ENCODE measurements at regions not wholly inside any gene's neighbourhood (a gene's known extent, or its start where the extent isn't known, plus 50 kb on each side); places are given as distances from the start of the nearest gene placed in this dataset.
A peak's percentile ranks its signal among the peaks of the same experiment; 100 is the strongest.

DNA sequence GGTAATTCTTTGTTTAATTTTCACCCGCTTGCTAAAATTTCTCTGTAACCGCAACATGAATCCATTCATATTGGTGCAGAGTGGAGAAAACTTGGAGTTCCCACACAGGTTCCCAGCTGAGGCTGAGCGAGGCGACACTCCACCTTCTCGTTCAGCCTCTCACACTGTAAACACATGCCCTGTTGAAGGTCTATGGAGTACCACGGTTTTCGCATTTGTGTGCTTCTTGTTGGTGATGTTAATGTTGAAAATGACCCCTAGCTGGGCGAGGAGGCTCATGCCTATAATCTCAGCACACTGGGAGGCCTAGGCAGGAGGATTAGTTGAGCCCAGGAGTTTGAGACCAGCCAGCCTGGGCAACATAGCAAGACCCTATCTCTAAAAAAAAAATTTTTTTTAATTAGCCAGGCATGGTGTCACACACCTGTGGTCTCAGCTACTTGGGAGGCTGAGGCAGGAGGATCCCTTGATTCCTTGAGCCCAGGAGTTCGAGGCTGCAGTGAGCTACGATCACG is 67.2 kb downstream of the ARHGEF18 start:
- no peak for DNase-seq (ENCODE audit: low read depth in 2 of 2)
- TF ChIP-seq, protein P1, sequence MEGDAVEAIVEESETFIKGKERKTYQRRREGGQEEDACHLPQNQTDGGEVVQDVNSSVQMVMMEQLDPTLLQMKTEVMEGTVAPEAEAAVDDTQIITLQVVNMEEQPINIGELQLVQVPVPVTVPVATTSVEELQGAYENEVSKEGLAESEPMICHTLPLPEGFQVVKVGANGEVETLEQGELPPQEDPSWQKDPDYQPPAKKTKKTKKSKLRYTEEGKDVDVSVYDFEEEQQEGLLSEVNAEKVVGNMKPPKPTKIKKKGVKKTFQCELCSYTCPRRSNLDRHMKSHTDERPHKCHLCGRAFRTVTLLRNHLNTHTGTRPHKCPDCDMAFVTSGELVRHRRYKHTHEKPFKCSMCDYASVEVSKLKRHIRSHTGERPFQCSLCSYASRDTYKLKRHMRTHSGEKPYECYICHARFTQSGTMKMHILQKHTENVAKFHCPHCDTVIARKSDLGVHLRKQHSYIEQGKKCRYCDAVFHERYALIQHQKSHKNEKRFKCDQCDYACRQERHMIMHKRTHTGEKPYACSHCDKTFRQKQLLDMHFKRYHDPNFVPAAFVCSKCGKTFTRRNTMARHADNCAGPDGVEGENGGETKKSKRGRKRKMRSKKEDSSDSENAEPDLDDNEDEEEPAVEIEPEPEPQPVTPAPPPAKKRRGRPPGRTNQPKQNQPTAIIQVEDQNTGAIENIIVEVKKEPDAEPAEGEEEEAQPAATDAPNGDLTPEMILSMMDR (IDR thresholded peaks at IDR 0.05; ENCODE audit: low read depth, low read length) = no peak
- no peak overlapping the region for H3K4me3 ChIP-seq (replicated peaks in 1 of 2; ENCODE audit: low read depth in 2 of 2, low read length in 2 of 2)

DNA sequence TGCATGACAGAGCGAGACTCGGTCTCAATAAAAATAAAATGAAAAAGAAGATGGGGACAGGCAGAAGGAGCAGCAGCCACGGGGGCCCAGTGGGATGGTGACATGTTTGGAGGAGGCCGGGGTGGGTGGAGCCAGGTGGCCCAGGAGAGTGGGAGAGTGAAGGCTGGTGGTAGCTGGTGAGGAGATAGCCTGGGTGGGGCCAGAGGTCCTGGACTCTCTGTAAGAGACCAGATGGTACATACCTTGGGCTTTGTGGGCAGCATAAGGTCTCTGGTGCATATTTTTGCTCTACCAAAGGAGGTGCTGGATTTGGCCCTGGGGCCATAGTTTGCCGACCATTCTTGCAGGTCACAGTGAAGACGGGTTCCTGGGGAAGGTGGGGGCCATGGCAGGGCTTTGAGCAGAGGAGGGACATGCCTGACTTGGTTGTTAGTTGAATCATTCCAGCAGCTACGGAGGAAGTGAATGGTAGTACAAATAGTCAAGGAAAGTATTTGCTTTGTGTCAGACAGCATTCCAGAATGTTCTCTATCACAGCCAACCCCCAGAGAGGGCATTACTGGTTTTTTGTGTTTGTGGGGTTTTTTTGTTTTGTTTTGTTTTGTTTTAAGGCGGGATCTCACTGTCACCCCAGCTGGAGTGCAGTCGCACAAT is 69.1 kb downstream of the ARHGEF18 start:
- no peak overlapping the region for H3K4me3 ChIP-seq (replicated peaks in 1 of 2; ENCODE audit: low read depth in 2 of 2, low read length in 2 of 2)
- TF ChIP-seq, protein P1 (IDR thresholded peaks at IDR 0.05; ENCODE audit: low read depth, low read length) = no peak
- peak; percentile 20 to 66 for DNase-seq (ENCODE audit: low read depth in 2 of 2)

DNA sequence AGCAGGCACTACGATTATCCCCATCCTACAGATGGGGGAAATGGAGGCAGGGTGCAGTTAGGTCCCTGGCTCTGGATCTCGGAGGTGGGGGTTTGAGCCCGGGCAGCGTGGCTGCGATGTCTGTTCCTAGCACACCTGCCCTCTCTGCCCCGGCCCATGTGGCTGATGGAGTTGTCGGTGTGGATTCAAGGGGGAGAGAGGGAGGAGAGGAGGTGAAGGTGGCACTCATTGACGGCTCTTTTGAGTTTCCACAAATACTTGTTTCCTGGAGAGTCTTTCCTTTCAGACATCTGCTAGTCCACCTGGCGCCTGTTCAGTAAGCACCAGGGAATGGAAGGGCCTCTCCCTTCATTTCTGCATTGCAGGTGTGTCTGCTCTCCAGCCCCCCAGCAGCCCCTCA is 69.9 kb downstream of the ARHGEF18 start:
- TF ChIP-seq, protein P1 (IDR thresholded peaks at IDR 0.05; ENCODE audit: low read depth, low read length) = no peak
- DNase-seq (ENCODE audit: low read depth in 2 of 2) = no peak

DNA sequence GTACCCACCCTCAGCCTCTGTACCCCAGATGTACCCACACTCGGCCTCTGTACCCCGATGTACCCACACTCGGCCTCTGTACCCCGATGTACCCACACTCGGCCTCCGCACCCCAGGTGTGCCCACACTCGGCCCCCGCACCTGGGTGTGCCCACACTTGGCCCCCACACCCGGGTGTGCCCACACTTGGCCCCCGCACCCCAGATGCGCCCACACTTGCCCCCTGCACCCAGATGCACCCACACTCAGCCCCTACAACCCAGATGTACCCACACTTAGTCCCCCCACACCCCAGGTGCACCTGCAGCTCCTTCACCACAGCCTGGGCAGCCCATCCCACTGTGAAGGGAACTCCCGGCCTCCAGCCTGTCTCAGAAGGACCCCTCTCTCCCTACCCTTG is 69.7 kb downstream of the PEX11G start:
- TF ChIP-seq, protein P1 (IDR thresholded peaks at IDR 0.05; ENCODE audit: low read depth, low read length) = no peak
- H3K4me3 ChIP-seq (replicated peaks in 1 of 2; ENCODE audit: low read depth in 2 of 2, low read length in 2 of 2) = no peak overlapping the region
- DNase-seq (ENCODE audit: low read depth in 2 of 2) = no peak

More for the DNA sequence above, 69.9 kb downstream of the ARHGEF18 start:
- no peak overlapping the region for H3K4me3 ChIP-seq (replicated peaks in 1 of 2; ENCODE audit: low read depth in 2 of 2, low read length in 2 of 2)

DNA sequence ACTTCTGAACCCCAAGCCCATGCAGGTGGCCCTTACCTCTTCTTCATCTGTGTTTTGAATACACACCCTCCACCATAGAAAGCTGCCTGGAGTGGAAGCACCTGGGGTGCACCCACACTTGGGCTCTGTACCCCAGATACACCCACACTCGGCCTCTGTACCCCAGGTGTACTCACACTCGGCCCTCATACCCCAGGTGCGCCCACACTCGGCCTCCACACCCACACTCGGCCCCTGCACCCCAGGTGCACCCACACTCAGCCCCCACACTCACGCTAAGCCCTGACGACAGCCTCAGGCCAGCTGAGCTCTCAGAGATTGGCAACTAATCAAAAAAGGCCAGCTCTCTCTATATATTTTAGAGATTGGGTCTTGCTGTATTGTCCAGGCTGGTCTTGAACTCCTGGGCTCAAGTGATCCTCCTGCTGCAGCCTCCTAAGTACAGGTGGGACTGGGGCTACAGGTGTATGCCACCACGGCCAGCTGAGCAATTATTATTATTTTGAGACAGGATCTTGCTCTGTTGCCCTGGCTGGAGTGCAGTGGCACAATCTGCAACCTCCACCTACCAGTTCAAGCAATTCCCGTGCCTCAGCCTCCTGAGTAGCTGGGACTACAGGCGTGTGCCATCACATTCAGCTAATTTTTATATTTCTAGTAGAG is 68.9 kb downstream of the PEX11G start:
- TF ChIP-seq, protein P1 (IDR thresholded peaks at IDR 0.05; ENCODE audit: low read depth, low read length) = no peak

DNA sequence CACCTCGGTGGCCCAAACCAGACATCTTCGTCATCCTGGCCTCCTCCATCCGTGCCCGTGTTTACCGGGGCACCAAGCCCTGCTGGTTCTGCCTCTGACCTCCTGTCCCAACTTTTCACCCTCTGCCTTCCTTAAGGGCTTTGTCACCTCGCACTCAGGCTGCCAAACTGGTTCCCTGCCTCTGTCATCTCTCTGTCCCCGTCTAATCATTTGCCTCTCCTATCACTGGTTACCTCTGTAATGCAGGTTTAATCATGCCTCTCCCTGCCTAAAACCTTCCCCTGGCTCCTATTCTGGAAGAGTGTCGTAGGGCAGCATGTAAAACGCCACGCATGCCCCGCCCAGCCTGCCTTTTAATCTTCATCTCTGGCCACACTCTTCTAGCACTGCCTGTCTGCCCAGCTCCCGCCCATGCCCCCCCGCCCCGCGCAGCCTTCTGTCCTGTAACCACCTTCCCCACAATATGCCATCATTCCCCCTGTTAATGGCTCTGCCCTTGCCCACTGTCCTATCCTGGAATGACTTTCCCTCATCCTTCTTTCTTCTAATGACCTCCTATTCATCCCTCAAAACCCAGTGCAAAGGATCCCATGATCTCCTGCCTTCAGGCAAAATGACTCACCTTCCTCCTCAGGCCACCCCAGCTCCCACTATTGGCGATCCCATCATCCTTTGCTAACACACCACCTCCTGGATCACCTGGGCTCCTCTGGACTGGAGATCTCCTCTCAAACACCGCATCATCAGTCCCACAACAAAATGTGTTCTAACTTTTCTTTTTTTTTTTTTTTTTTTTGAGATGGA is 66.7 kb downstream of the PEX11G start:
- no peak for DNase-seq (ENCODE audit: low read depth in 2 of 2)
- TF ChIP-seq, protein P1 (IDR thresholded peaks at IDR 0.05; ENCODE audit: low read depth, low read length) = no peak

More for the DNA sequence above, 68.9 kb downstream of the PEX11G start:
- no peak overlapping the region for H3K4me3 ChIP-seq (replicated peaks in 1 of 2; ENCODE audit: low read depth in 2 of 2, low read length in 2 of 2)
- DNase-seq (ENCODE audit: low read depth in 2 of 2) = no peak

More for the DNA sequence above, 66.7 kb downstream of the PEX11G start:
- H3K4me3 ChIP-seq (replicated peaks in 1 of 2; ENCODE audit: low read depth in 2 of 2, low read length in 2 of 2) = no peak overlapping the region

All from cardiac fibroblast (primary cell).